ENCODE measurements at regions not wholly inside any gene's neighbourhood (a gene's known extent, or its start where the extent isn't known, plus 50 kb on each side); places are given as distances from the start of the nearest gene placed in this dataset.

GRCh38 chr7:21358648-21359047 is 69.2 kb upstream of the SP4 start:
- Histone ChIP-seq H3K9me3 (ENCODE audit: control insufficient read depth in 1 of 2, low read length in 2 of 2) (no peaks in the 10 kb centered on the region), H3K4me3 (ENCODE audit: low read depth in 1 of 2, low read length in 2 of 2) (no peak overlapping the region), H3K4me1 (ENCODE audit: control insufficient read depth in 1 of 2, insufficient read depth in 2 of 2, low read length in 2 of 2) (no peaks in the 10 kb centered on the region), H3K36me3 (ENCODE audit: control insufficient read depth in 1 of 2, insufficient read depth in 2 of 2, low read length in 2 of 2) (no peaks in the 10 kb centered on the region), H3K27ac (ENCODE audit: low read length) (no peak overlapping the region), H3K27me3 (ENCODE audit: low read depth, low read length) (no peaks in the 10 kb centered on the region)

GRCh38 chr7:21359163-21359562 is 68.7 kb upstream of the SP4 start:
- no peaks in the 10 kb centered on the region for H3K9me3 ChIP-seq (ENCODE audit: control insufficient read depth in 1 of 2, low read length in 2 of 2)
- no peak overlapping the region for H3K4me3 ChIP-seq (ENCODE audit: low read depth in 1 of 2, low read length in 2 of 2)
- no peaks in the 10 kb centered on the region for H3K27me3 ChIP-seq (ENCODE audit: low read depth, low read length)
- H3K4me1 ChIP-seq (ENCODE audit: control insufficient read depth in 1 of 2, insufficient read depth in 2 of 2, low read length in 2 of 2), result no peaks in the 10 kb centered on the region
- no peak overlapping the region for H3K27ac ChIP-seq (ENCODE audit: low read length)
- no peaks in the 10 kb centered on the region for H3K36me3 ChIP-seq (ENCODE audit: control insufficient read depth in 1 of 2, insufficient read depth in 2 of 2, low read length in 2 of 2)

- H3K9me3 ChIP-seq (ENCODE audit: control insufficient read depth in 1 of 2, low read length in 2 of 2), result no peaks in the 10 kb centered on the region
- no peaks in the 10 kb centered on the region for H3K27me3 ChIP-seq (ENCODE audit: low read depth, low read length)
- no peaks in the 10 kb centered on the region for H3K4me1 ChIP-seq (ENCODE audit: control insufficient read depth in 1 of 2, insufficient read depth in 2 of 2, low read length in 2 of 2)
- H3K27ac ChIP-seq (ENCODE audit: low read length), result no peak overlapping the region
- no peaks in the 10 kb centered on the region for H3K36me3 ChIP-seq (ENCODE audit: control insufficient read depth in 1 of 2, insufficient read depth in 2 of 2, low read length in 2 of 2)
- H3K4me3 ChIP-seq (ENCODE audit: low read depth in 1 of 2, low read length in 2 of 2), result no peak overlapping the region
Observed at GRCh38 chr7:21361413-21362125, 66.3 kb upstream of the SP4 start.

- Histone ChIP-seq H3K27ac (ENCODE audit: low read length) (no peak overlapping the region), H3K4me1 (ENCODE audit: control insufficient read depth in 1 of 2, insufficient read depth in 2 of 2, low read length in 2 of 2) (no peaks in the 10 kb centered on the region), H3K36me3 (ENCODE audit: control insufficient read depth in 1 of 2, insufficient read depth in 2 of 2, low read length in 2 of 2) (no peaks in the 10 kb centered on the region), H3K4me3 (ENCODE audit: low read depth in 1 of 2, low read length in 2 of 2) (no peak overlapping the region), H3K9me3 (ENCODE audit: control insufficient read depth in 1 of 2, low read length in 2 of 2) (no peaks in the 10 kb centered on the region), H3K27me3 (ENCODE audit: low read depth, low read length) (no peaks in the 10 kb centered on the region)
Observed at GRCh38 chr7:21364801-21365271, 63.0 kb upstream of the SP4 start.

- Histone ChIP-seq H3K36me3 (ENCODE audit: control insufficient read depth in 1 of 2, insufficient read depth in 2 of 2, low read length in 2 of 2) (no peaks in the 10 kb centered on the region), H3K4me3 (ENCODE audit: low read depth in 1 of 2, low read length in 2 of 2) (no peak overlapping the region), H3K9me3 (ENCODE audit: control insufficient read depth in 1 of 2, low read length in 2 of 2) (no peaks in the 10 kb centered on the region), H3K27me3 (ENCODE audit: low read depth, low read length) (no peaks in the 10 kb centered on the region), H3K27ac (ENCODE audit: low read length) (no peak overlapping the region), H3K4me1 (ENCODE audit: control insufficient read depth in 1 of 2, insufficient read depth in 2 of 2, low read length in 2 of 2) (no peaks in the 10 kb centered on the region)
Observed at GRCh38 chr7:21365866-21366624, 61.8 kb upstream of the SP4 start.

- no peak overlapping the region for H3K27ac ChIP-seq (ENCODE audit: low read length)
- no peaks in the 10 kb centered on the region for H3K27me3 ChIP-seq (ENCODE audit: low read depth, low read length)
- no peak overlapping the region for H3K4me3 ChIP-seq (ENCODE audit: low read depth in 1 of 2, low read length in 2 of 2)
- H3K9me3 ChIP-seq (ENCODE audit: control insufficient read depth in 1 of 2, low read length in 2 of 2), result no peaks in the 10 kb centered on the region
- H3K36me3 ChIP-seq (ENCODE audit: control insufficient read depth in 1 of 2, insufficient read depth in 2 of 2, low read length in 2 of 2), result no peaks in the 10 kb centered on the region
- H3K4me1 ChIP-seq (ENCODE audit: control insufficient read depth in 1 of 2, insufficient read depth in 2 of 2, low read length in 2 of 2), result no peaks in the 10 kb centered on the region
Observed at GRCh38 chr7:21367081-21367480, 60.8 kb upstream of the SP4 start.

GRCh38 chr7:21367537-21367936 is 60.3 kb upstream of the SP4 start:
- Histone ChIP-seq H3K36me3 (ENCODE audit: control insufficient read depth in 1 of 2, insufficient read depth in 2 of 2, low read length in 2 of 2) (no peaks in the 10 kb centered on the region), H3K27me3 (ENCODE audit: low read depth, low read length) (no peaks in the 10 kb centered on the region), H3K27ac (ENCODE audit: low read length) (no peak overlapping the region), H3K9me3 (ENCODE audit: control insufficient read depth in 1 of 2, low read length in 2 of 2) (no peaks in the 10 kb centered on the region), H3K4me1 (ENCODE audit: control insufficient read depth in 1 of 2, insufficient read depth in 2 of 2, low read length in 2 of 2) (no peaks in the 10 kb centered on the region), H3K4me3 (ENCODE audit: low read depth in 1 of 2, low read length in 2 of 2) (no peak overlapping the region)

- no peak overlapping the region for H3K27ac ChIP-seq (ENCODE audit: low read length)
- no peaks in the 10 kb centered on the region for H3K4me1 ChIP-seq (ENCODE audit: control insufficient read depth in 1 of 2, insufficient read depth in 2 of 2, low read length in 2 of 2)
- no peaks in the 10 kb centered on the region for H3K9me3 ChIP-seq (ENCODE audit: control insufficient read depth in 1 of 2, low read length in 2 of 2)
- no peak overlapping the region for H3K4me3 ChIP-seq (ENCODE audit: low read depth in 1 of 2, low read length in 2 of 2)
- H3K27me3 ChIP-seq (ENCODE audit: low read depth, low read length), result no peaks in the 10 kb centered on the region
- no peaks in the 10 kb centered on the region for H3K36me3 ChIP-seq (ENCODE audit: control insufficient read depth in 1 of 2, insufficient read depth in 2 of 2, low read length in 2 of 2)
Observed at GRCh38 chr7:21368317-21368716, 59.6 kb upstream of the SP4 start.

- H3K27ac ChIP-seq (ENCODE audit: low read length), result no peak overlapping the region
- H3K4me3 ChIP-seq (ENCODE audit: low read depth in 1 of 2, low read length in 2 of 2), result no peak overlapping the region
- no peaks in the 10 kb centered on the region for H3K9me3 ChIP-seq (ENCODE audit: control insufficient read depth in 1 of 2, low read length in 2 of 2)
- H3K4me1 ChIP-seq (ENCODE audit: control insufficient read depth in 1 of 2, insufficient read depth in 2 of 2, low read length in 2 of 2), result no peaks in the 10 kb centered on the region
- H3K27me3 ChIP-seq (ENCODE audit: low read depth, low read length), result no peaks in the 10 kb centered on the region
- H3K36me3 ChIP-seq (ENCODE audit: control insufficient read depth in 1 of 2, insufficient read depth in 2 of 2, low read length in 2 of 2), result no peaks in the 10 kb centered on the region
Observed at GRCh38 chr7:21370283-21370982, 57.5 kb upstream of the SP4 start.

GRCh38 chr7:21371360-21371759 is 56.5 kb upstream of the SP4 start:
- Histone ChIP-seq H3K4me3 (ENCODE audit: low read depth in 1 of 2, low read length in 2 of 2) (no peak overlapping the region), H3K36me3 (ENCODE audit: control insufficient read depth in 1 of 2, insufficient read depth in 2 of 2, low read length in 2 of 2) (no peaks in the 10 kb centered on the region), H3K9me3 (ENCODE audit: control insufficient read depth in 1 of 2, low read length in 2 of 2) (no peaks in the 10 kb centered on the region), H3K27ac (ENCODE audit: low read length) (no peak overlapping the region), H3K4me1 (ENCODE audit: control insufficient read depth in 1 of 2, insufficient read depth in 2 of 2, low read length in 2 of 2) (no peaks in the 10 kb centered on the region), H3K27me3 (ENCODE audit: low read depth, low read length) (no peaks in the 10 kb centered on the region)

- no peak overlapping the region for H3K4me3 ChIP-seq (ENCODE audit: low read depth in 1 of 2, low read length in 2 of 2)
- H3K4me1 ChIP-seq (ENCODE audit: control insufficient read depth in 1 of 2, insufficient read depth in 2 of 2, low read length in 2 of 2), result no peaks in the 10 kb centered on the region
- peaks cover 0 to 5% of the 10 kb centered on the region in 2 donors for H3K9me3 ChIP-seq (ENCODE audit: control insufficient read depth in 1 of 2, low read length in 2 of 2)
- H3K36me3 ChIP-seq (ENCODE audit: control insufficient read depth in 1 of 2, insufficient read depth in 2 of 2, low read length in 2 of 2), result no peaks in the 10 kb centered on the region
- H3K27me3 ChIP-seq (ENCODE audit: low read depth, low read length), result no peaks in the 10 kb centered on the region
- no peak overlapping the region for H3K27ac ChIP-seq (ENCODE audit: low read length)
Observed at GRCh38 chr7:21373031-21373430, 54.9 kb upstream of the SP4 start.
